NCI-H524 (cell line): ENCODE measurements at regions not wholly inside any gene's neighbourhood (a gene's known extent, or its start where the extent isn't known, plus 50 kb on each side); places are given as distances from the start of the nearest gene placed in this dataset.
A peak's percentile ranks its signal among the peaks of the same experiment; 100 is the strongest.

Source experiments
- DNase-seq, 2 experiments: peaks; one replicate each; lab custom pipeline; 2025; lab: John Stamatoyannopoulos, UW

DNA sequence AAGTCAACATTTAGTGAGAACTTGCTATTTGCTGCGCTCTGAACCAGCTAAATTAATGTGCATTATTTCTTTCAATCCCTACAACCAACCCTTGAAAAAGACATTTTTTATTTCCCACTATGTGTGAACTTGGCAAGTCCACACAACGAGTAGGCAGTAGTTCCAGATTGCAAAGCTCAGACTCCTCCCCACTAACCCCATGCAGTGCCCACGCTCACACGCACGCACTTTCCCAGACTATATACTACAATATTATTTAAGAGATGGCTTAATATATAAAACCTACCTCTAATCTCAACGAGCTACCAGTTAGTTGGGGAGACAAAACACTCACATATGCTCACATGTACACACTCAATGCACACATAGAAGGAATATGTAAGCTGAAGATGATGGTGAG is 671.2 kb downstream of the LMO4 start:
- DNase-seq, result no peak

DNA sequence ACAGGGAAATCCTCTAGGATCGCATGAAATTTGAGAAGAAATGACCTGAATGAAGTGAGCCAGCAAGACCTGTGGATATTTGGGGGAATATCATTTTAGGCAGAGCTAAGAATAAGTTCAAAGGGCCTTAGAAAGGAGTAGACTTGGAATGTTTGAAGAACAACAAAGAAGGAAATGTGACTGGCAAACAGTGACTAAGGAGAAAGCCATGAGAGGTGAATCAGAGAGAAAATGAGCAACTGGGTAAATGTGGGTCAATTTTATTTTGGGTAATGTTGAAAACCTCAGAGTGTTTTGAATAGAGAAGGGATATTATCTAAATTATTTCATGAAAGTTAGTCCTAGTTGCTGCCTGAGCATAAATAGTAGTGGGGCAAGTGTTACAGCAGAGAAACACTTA is 672.8 kb downstream of the LMO4 start:
- no peak for DNase-seq

DNA sequence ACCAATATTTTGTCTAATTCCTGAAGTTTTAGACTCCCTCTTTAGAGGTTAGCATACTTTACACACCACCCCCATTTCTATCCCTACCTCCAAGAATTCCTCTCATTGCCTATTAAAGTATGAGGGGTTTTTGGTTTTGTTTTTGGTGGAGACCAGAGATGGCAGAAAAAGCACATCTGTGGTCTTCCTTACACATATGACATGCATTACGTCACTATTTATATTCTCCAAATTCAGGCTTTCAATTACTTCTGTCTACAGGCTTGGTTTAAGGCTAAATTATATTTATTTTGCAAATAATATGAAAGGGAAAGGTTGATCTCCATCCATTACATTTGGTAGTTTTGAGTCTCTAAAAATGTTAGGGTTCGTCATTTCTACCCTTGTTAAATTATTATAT is 674.6 kb downstream of the LMO4 start:
- no peak for DNase-seq

DNA sequence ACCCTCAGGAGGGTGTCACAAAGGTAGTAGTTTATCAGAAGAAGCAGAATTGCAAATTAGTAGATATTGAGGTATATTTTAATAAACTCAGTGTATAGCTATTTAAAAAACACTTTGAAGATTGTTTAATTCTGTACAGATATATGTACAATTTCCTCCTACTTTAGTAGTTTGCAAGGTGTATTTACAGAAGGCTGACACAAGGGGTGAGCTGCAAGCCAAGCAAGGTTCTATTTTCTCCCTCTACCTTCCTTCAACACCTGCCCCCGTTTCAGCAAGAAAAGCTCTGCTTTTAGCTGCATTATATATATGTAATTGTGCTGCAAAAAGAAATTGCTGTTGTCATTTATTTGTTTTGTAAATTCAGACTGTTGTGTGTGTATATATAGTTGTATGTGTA is 674.2 kb upstream of the PKN2 start:
- DNase-seq, result no peak

DNA sequence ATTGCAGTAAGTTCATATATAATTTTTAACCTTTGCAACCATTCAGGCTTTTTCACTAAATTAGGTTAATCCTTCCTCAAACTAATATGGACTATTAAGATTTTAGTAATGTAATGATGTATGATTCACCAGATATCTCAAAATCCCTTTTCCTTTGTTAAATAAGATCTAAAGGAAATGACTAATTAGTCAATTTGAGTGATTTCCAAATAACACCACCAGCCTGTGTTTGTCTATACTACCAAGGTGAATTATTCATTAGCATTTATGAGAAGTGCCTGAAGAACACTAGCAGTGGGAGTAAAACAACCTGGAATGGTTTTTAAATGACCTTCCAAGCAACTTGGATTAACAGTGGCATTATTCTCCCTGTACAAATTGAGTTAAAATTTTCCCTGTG is 670.6 kb upstream of the PKN2 start:
- DNase-seq, result no peak

DNA sequence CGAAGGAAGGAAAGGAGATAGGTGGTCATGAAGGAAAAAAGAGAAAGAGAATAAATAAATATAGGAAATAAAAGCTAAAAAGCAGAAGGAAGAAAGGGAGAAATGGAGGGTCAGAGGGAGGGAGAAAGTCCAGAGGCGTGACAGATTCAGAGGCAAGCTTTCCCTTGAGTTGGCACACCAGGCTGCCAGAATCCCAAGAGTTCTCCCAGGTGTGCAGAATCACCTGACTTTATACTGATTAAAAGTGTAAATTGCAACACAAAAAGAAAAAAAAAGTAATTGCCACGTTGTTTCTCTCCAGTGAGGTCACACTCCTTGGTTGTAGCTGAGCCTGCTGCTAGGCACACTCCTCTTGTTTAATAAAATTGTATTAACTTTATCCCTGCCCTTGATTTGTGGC is 669.9 kb upstream of the PKN2 start:
- no peak for DNase-seq

DNA sequence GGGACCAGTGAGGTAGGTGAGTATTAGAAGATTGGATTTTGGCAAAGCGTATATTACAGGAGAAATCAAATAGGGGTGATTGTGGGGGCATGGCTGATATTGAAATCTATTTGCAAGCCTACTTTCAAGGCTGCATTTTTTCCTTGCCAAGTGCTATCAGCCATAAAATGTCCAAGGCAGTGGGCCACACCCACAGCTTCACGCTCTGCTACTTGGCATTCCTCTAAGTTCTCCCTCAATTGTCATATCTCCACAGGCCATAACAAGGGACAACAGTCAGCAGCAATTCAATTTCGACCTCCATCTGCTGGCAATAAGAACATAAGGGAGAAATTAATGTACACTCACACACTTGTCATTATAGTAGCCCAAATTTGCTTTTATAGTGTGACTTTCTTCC is 667.1 kb upstream of the PKN2 start:
- DNase-seq, result no peak

DNA sequence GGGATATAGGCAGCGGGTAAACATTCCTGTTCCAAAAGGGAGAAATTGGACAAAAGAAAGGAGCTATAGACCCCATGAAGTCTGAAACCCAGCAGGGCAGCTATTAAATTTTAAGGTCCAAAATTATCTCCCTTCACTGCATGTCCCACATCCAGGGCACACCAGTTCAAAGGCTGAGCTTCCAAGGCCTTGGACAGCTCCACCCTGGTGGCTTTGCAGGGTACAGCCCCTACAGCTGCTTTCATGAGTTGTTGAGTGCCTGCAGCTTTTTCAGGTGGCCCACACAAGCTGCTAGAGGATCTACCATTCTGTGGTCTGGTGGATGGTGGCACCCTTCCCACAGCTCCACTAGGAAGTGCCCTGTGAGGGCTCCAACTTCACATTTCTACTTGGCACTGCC is 662.5 kb upstream of the PKN2 start:
- no peak for DNase-seq

DNA sequence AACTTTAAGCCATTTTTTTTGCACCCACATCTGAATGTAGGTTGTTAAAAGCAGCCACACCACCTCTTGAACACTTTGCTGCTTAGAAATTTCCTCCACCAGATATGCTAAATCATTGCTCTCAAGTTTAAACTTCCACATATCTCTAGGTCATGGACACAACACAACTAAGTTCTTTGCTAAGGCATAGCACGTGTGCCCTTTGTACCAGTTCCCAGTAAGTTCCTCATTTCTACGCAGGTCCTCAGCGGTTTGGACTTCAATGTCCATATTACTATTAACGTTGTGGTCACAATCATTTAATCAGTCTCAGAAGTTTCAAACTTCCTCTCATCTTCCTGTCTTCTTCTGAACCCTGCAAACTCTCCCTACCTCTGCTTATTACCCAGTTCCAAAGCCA is 661.6 kb upstream of the PKN2 start:
- no peak for DNase-seq

DNA sequence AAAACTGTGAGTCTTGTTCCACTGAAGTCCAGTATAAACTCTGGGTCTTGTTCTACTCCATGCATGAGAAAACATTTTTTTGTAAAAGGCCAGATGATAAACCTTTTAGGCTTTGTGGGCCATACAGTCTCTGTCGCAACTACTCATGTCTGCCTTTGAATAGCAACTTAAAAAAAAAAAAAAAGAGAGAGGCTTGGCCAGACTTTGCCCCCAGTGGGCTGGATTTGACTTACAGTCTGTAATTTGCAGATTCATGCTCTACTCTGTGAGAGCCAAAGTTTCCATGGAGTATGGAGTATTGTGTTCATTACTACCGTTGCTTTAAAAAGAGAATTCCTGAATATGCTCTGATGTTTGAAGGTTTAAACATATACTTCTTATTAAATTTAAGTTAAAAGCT is 654.9 kb upstream of the PKN2 start:
- DNase-seq, result no peak

DNA sequence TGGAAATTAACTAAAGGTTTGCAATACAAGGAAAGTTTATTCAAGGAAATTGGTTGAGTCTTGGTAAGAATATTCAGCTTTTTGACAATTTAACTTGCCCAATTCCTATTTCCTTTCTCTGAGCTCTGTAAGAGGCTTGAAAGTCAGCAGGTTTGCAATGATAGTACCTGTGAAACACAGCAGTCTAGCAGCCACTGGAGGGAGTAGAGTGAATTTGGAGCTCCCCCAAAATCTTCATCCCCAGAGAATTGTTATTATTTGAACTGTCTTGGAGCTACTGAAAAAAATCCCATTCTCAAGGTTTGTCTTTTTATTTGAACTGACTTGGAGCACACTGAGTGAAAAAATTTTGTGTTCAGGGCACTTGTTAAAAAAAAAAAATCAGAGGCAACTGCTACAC is 654.2 kb upstream of the PKN2 start:
- no peak for DNase-seq

DNA sequence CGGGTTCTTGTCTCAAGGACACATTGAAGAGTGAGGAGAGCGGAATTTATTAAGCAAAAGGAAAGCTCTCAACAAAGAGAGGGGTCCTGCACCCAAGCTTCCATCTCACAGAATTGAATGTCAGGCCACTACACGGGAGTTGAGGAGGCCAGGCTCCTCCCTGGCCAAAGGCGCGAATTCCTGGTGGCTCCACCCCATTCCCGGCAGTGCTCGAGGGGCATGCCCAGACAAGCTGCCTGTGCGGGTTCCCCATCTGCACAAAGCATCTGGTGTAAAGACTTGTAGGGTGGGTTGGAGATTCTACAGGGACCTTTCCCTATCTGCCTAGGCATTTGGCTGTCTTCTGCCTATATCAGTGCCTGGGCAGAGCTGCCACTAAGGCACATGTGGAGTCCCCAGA is 648.5 kb upstream of the PKN2 start:
- DNase-seq, result peak in 1 of 2 experiments; percentile 2

DNA sequence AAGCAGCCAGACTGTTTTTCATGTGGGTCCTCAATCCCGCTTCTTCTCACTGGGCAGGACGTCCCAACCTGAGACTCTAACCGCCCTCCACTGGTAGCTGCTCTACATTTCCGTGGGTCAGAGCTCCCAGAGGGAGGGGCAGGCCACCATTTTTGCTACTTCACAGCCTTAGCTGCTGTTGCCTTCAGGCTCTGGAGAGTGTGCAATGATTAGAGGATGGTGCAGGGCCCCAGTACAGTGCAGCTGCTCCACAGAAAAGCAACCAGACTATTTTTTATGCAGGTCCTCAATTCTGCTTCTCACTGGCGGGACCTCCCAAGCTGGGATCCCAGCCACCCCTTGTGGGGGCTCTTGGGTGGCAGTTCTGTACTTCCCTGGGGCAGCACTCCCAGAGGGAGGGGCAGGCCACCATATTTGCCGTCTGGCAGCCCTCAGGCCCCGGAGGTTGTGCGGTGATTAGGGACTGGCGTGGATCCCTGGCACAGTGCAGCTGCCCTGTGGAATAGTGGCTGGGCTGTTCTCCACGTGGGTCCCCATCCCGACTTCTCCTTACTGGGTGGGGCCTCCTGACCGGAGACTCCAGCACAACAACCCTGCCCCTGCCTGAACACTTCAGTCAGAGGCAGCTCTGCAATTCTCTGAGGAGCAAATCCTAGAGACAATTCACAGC is 647.6 kb upstream of the PKN2 start:
- no peak for DNase-seq

DNA sequence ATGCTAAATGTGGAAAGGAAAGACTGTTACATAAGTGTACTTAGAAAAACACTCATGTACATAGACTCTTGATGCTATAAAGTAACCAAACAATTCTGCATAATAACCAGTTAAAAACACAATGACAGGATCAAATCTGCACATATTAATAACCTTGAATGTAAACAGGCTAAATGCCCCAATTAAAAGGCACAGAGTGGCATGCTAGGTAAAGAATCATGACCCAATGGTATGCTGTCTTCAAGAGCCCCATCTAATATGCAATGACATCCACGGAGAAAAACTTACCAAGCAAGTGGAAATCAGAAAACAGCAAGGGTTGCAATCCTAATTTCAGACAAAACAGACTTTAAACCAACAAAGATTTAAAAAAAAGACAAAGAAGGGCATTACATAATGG is 644.8 kb upstream of the PKN2 start:
- no peak for DNase-seq

DNA sequence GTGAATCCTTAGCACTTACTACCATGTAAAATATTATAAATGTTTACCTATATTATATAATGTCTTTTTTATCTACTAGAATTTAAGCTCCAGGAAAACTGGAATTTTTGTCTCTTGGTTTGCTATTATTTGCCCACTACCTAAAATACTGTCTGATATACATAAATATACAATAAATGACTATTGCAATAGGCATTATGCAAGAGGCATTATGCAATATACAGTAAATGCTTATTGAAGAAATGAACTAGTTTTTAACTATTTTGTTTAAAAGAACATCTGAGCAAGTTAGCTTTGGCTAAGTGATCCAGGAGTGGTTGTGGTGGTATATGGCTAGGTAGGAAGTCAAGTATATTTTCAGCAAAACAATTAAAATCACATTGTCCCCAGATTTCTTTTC is 640.2 kb upstream of the PKN2 start:
- DNase-seq, result no peak

DNA sequence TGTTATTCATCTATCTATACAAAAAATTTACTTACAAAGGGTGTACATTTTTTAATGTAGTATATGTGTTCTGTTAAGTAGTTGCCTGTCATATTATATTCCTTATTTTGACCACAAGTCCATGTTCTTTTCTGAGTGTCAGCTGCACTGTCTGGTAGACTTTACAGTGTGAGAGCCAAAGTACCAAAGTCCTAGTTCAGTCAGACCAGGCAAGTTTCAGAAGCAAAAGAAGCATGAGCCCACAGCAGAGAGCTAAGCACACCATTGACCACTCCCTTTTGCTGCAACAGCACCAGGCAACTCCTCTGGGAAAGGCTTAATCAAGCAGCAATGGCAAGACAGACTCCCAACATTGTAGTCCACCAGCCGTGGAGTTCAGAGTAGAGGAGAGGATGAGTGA is 631.9 kb upstream of the PKN2 start:
- DNase-seq, result no peak

DNA sequence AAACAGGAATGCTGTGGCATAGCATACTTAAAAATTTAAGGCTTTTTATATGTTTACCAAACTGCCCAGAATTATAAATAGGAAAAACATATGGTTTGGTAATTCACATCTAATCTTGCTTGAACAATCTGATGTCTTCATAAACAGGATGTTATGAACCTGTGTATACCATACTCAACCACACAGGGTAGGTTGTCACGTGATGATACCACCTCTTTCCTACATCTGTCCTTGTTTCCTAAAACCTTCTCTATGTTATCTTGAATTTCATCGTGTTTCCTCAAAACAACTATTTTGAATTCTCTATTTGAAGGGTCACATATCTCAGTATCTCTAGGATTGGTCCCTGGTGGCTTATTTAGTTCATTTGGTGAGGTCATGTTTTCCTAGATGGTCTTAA is 631.0 kb upstream of the PKN2 start:
- DNase-seq, result no peak

DNA sequence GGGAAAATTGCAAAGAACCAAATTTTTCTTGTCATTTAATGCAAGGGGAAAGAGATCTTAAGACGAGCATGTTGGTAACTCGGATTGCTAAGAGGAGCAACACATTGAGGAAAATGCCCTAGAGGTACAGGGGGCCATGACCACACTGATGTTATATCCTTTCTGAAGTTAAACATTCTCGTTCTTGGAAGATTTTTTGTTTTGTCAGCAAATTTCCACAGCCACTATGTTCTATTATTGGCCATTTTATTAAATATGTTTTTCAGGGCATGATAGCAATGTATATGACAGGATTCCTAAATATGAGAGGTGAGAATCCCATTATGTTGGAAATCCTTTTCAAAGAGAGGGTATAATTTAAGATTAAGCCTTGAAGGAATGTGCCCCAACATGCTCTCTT is 627.2 kb upstream of the PKN2 start:
- DNase-seq, result no peak

DNA sequence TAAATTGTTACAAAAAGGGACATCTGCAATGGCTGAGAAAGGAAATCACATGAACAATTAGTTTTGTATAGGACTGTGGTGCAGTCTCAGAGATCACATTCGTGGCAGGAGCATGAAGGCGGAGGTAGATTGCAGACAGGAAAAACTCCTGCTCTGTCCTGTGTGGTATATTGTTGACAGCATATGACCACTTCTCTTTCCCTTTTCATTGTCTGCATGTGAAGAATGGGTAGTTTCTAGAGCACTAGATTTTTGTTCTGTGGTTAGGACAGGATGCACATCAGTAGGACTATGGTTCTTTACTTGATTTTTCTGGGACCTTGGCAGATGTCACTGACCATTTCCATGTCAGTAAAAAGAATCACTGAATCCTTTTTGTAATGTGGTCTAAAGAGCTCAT is 625.9 kb upstream of the PKN2 start:
- no peak for DNase-seq

DNA sequence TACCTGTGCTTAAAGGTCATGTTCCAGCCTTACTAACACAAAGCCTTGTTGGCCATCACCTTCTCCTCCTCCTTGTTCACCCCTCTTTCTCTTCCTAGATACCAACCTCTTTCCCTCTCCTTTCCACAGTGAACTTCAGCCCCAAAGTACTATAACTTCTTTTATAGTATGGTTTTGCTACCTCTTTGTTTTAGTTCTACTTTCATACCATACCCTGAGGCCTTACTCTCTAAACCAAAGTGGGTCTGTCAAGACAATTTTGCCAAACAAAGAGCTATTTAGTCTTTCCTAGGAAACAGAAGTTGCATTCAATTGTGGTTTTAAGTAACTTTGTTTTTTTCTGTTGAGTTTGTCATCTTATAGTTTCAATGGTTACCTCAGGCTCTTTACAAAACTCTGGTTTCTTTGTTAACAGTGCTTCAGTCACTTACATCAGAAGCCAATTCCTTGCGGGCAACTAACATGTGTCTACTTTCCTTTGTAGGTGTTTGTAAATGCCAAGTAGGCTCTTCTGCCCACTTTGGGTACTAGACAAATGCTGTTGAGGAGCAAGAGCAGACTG is 623.9 kb upstream of the PKN2 start:
- no peak for DNase-seq

DNA sequence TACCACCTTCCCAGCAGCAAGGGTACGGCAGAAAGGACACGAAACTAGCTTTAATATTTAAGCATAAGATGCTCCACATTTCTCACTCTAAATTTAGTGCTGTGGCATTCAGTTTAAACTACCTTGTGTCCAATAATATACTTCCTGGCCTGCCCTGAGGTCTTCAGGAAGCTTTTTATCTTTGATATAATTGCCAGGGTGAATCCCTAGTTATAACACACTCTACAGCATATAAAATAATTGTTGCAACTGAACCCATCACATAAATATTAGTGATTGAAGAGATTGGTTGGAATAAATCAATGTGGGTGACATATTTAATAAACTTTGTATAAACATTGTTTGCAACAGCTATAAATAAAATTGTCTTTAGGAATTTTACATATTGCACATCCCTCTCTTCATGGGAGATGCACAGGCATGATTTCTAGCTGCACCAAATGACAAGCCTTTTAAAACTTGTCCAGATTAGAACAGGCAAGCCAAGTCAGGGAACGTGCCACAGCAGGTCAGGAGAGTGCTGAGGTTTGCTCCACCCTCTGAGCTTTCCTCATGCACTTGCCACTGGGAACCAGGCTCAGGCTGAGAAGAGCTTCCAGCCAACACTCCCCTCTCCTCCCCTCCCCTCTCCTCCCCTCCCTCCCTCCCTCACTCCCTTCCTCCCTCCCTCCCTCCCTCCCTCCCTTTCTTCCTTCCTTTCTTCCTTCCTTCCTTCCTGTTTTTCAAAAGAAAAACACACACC is 623.2 kb upstream of the PKN2 start:
- DNase-seq, result peak in 1 of 2 experiments; percentile 2

DNA sequence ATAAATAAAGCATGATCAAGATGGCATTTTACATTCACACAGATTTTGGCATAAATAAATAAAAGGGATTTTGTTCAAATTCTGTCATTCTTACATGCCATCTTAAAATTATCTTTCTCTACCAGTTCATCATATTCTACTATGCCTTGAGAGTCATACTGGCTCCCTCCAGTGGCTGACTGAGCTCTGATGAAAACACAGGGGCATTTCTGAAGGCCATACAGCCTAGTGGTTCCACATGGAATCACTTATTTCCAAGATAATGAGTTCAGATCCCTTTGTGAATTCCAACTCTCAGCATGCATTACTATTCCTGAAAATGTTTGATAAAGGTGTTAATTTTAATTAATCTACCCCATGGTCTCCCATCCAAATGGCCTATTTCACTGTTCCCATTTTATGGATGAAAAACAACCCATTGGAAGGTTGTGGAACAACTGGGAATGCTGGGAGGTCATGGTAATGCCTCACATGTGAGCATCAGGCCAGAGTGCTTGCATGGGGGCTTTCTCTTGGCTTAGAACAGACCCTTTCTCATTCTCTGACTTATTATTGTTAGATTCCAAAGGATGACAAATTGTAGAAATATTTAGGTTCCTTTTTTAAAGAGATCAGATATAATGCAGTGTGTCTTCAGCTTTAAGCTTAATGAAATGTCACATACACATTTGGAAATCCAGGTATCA is 622.4 kb upstream of the PKN2 start:
- DNase-seq, result peak in 1 of 2 experiments; percentile 65

DNA sequence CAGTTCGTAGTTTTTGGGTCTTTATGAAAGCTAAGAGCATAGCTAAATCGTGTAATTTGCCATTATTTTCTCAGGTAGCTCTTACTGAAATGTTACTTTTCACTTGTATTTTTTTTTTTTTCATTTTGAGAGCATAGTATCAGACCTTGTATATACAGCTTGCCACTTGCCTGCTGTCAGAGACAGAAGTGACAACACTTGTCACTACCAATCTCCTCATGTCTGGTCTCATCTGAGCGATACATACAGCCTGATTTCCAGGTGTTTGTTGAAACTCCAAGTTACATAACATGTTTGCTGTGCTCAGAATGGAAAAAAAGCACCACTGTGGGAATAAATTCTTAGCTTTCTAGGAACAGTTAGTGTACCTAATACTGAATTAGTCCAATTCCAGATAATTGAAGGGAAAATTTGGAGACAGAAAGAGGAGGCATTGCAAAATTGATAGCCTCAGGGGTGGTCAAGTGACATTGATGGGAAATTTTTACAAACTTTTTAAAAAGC is 621.4 kb upstream of the PKN2 start:
- no peak for DNase-seq
